Testis (tissue), 2 donors: ENCODE measurements at regions not wholly inside any gene's neighbourhood (a gene's known extent, or its start where the extent isn't known, plus 50 kb on each side); places are given as distances from the start of the nearest gene placed in this dataset.

Experiments
- DNase-seq: peaks from one replicate; pipeline ENCODE4 v3.0.0-alpha.2; 2019
- H3K27ac ChIP-seq, 2 donors: fragments of 200-600 bp; sonication (generic); one replicate each; pipeline ENCODE4 v1.5.1; 2019
- H3K27me3 ChIP-seq: fragments of 200-600 bp; sonication (generic); one replicate; pipeline ENCODE4 v1.5.1; 2019
- H3K36me3 ChIP-seq: fragments of 200-600 bp; sonication (generic); one replicate; pipeline ENCODE4 v1.5.1; 2017; ENCODE audit warnings: low read depth; ENCODE audit errors: missing control alignments
- H3K4me1 ChIP-seq: fragments of 200-600 bp; sonication (generic); one replicate; pipeline ENCODE4 v1.5.1; 2019
- H3K4me3 ChIP-seq, 2 donors: fragments of 200-600 bp; sonication (generic); one replicate each; pipeline ENCODE4 v1.5.1; 2017 to 2019
- H3K9me3 ChIP-seq: fragments of 200-600 bp; sonication (generic); one replicate; pipeline ENCODE4 v1.5.1; 2017
- POLR2A ChIP-seq: fragments of 450-650 bp; IDR thresholded peaks from one replicate; pipeline ENCODE4 v1.6.1; 2017; ENCODE audit warnings: antibody characterized with exemption, mild to moderate bottlenecking, moderate library complexity
- WGBS, 2 donors: methylation state at CpG; one replicate each; pipeline ENCODE4 v1.1.5; 2018; 5-methylcytosine and 5-hydroxymethylcytosine counted together
- intact Hi-C: fragments of 100-400 bp; cut with DNase I; formaldehyde crosslinking; loops from one replicate; pipeline ENCODE4 v1.15.1; 2023; ENCODE audit warnings: low total_unique reads
- TF ChIP-seq, protein P1 (sequence below), 3 experiments: fragments of 450-650 bp in 2 of 3; fragments of 200-600 bp in 1 of 3; sonication (generic) in 1 of 3; IDR thresholded peaks; one replicate each; pipeline ENCODE4 v1.5.1; 2016 to 2019; ENCODE audit warnings: antibody characterized with exemption in 3 of 3, mild to moderate bottlenecking in 2 of 3, moderate library complexity in 1 of 3

DNA sequence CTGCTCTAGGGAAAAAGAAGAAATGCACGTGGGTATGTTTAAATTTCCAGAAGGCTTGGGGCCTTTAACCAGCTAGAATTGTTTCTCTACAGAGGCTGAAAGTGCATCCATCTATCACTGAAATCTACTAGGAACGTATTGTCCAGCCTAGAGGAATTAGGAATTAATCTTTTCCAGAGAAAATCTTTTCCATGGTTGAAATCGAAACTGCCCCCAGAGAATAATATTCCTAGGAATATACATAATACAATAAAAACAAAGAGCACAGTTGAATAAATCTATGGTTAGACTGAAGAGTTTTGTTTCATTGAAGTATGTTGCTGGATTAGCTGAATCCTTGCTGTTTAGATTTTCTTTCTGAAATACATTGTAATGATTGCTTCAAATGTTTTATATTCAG, 378.5 kb downstream of the PLK2 start:
- intact Hi-C loops: no loop called here
- Histone ChIP-seq H3K36me3 (no peaks in the 10 kb centered on the region), H3K9me3 (no peaks in the 10 kb centered on the region), H3K27me3 (no peaks in the 10 kb centered on the region), H3K27ac (no peak overlapping the region), H3K4me3 (no peak overlapping the region), H3K4me1 (no peaks in the 10 kb centered on the region)
- WGBS, 2 donors: 55 to 65% methylated on average over 3 of the region's 3 CpGs
- TF ChIP-seq, protein P1, sequence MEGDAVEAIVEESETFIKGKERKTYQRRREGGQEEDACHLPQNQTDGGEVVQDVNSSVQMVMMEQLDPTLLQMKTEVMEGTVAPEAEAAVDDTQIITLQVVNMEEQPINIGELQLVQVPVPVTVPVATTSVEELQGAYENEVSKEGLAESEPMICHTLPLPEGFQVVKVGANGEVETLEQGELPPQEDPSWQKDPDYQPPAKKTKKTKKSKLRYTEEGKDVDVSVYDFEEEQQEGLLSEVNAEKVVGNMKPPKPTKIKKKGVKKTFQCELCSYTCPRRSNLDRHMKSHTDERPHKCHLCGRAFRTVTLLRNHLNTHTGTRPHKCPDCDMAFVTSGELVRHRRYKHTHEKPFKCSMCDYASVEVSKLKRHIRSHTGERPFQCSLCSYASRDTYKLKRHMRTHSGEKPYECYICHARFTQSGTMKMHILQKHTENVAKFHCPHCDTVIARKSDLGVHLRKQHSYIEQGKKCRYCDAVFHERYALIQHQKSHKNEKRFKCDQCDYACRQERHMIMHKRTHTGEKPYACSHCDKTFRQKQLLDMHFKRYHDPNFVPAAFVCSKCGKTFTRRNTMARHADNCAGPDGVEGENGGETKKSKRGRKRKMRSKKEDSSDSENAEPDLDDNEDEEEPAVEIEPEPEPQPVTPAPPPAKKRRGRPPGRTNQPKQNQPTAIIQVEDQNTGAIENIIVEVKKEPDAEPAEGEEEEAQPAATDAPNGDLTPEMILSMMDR (IDR thresholded peaks at IDR 0.05): no peak
- TF ChIP-seq POLR2A: no peak
- no peak for DNase-seq

DNA sequence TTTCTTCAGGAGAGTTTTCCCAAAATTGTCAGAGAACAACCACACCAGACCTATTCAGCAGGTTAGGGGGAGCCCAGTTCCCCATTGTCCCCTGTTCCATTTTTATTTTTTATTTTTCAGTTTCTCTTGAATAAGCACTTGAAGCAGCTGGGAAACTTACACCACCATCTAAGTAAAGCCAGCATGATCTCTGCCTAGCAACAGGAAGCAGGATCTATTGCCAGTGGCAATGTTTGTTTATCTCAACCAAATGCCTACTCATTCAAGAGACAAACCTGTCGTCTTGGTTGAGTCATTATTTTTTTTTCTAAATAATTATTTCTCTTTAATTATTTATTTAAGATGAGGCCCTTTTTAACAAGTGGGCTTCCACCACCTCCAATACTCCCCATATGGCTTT, 379.3 kb downstream of the PLK2 start:
- Histone ChIP-seq H3K27me3 (no peaks in the 10 kb centered on the region), H3K4me1 (no peaks in the 10 kb centered on the region)

DNA sequence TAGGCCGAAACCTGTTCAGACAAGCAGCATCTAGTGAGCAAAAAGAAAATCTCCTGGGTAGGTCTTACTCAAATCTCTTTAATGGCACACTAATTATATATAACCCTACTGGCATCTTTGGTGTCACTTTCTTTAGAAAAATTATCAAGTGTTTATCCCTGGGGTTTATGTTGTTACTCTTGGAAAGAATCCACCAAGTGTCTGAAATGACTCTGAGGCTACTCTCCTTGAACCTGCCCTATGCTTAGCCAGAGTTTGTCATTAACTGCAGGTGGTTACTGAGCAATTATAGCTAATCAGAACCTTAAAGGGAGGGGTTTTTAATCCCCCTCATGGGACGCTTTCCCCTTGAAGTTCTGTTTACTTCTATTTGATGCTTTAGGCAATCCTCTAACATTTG, 381.9 kb downstream of the PLK2 start:
- Histone ChIP-seq H3K27me3 (no peaks in the 10 kb centered on the region), H3K4me1 (no peaks in the 10 kb centered on the region), H3K27ac (no peak overlapping the region), H3K9me3 (no peaks in the 10 kb centered on the region), H3K36me3 (no peaks in the 10 kb centered on the region), H3K4me3 (no peak overlapping the region)
- TF ChIP-seq, protein P1 (IDR thresholded peaks at IDR 0.05): no peak
- TF ChIP-seq POLR2A: no peak
- intact Hi-C loops: no loop called here
- 63 to 67% methylated on average over 2 of the region's 2 CpGs for WGBS, 2 donors
- no peak for DNase-seq

More for the DNA sequence above, 379.3 kb downstream of the PLK2 start:
- WGBS, 2 donors: 44 to 78% methylated on average over 1 of the region's 1 CpG
- H3K4me3 ChIP-seq: no peak overlapping the region
- no peak overlapping the region for H3K27ac ChIP-seq
- no peaks in the 10 kb centered on the region for H3K36me3 ChIP-seq
- intact Hi-C loops: no loop called here
- H3K9me3 ChIP-seq: no peaks in the 10 kb centered on the region
- no peak for DNase-seq
- TF ChIP-seq, protein P1 (IDR thresholded peaks at IDR 0.05): no peak
- TF ChIP-seq POLR2A: no peak

DNA sequence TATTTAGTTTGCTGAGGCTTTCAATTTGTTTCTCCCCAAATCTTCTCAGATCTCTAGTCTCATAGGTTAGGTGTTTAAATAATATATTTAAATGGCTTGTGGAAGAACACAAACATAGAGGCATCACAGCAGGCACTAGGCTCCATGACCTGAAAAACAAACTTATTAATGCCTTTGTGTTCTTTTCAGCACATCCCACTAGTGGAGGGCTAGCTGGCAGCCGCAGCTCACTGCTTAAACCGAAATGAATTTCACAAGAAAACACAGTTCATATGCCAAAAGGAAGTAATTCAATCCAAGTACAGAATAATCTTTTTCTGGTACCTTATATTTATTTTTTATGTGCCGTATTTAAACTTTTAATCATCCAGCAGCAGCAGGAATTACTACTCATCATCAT, 382.5 kb downstream of the PLK2 start:
- no peaks in the 10 kb centered on the region for H3K36me3 ChIP-seq
- H3K4me3 ChIP-seq: no peak overlapping the region
- no peaks in the 10 kb centered on the region for H3K9me3 ChIP-seq
- no peaks in the 10 kb centered on the region for H3K27me3 ChIP-seq
- DNase-seq: no peak
- TF ChIP-seq POLR2A: no peak
- TF ChIP-seq, protein P1 (IDR thresholded peaks at IDR 0.05): no peak
- H3K4me1 ChIP-seq: no peaks in the 10 kb centered on the region
- 41 to 52% methylated on average over 3 of the region's 3 CpGs for WGBS, 2 donors
- H3K27ac ChIP-seq: no peak overlapping the region
- intact Hi-C loops: no loop called here

DNA sequence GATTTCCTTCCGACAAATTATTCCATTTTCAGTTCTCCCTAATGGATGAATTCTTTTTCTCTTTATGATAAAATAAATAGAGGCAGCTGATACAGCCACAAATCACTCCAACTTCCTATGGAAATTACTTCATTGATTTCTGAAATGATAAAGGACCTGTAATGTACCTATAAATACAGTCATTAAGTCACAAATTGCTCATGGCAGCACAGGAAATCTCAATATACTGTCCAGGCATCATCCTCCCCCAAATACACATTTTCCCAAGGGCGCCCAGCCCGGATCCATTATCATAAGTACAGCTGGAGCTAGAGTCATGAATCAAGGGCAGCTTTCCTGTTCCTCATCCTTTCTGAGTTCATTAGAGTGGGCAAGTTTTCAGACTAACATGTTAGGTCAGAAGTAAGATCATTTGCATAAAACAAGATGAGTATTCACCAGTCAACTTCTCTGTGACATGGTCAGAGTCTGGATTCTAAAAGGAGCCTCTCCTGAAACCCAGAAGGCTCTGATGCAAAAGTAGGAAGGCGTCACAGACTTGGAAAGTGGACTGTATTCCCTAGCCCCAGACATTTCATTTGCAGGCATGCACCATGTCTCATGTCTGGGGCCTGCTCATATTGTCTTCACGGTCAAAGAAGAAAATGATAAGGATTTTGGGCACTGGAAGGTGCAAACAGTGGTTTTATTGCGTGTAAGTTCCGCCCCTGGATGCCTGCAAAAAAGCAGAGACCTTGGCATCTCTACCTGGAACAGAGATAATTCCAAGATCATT, 383.2 kb downstream of the PLK2 start:
- intact Hi-C loops: no loop called here
- H3K27ac ChIP-seq: no peak overlapping the region
- 78 to 83% methylated on average over 7 of the region's 7 CpGs for WGBS, 2 donors
- no peak for DNase-seq
- no peaks in the 10 kb centered on the region for H3K27me3 ChIP-seq
- no peaks in the 10 kb centered on the region for H3K9me3 ChIP-seq
- no peaks in the 10 kb centered on the region for H3K36me3 ChIP-seq
- TF ChIP-seq, protein P1 (IDR thresholded peaks at IDR 0.05): no peak
- TF ChIP-seq POLR2A: no peak
- H3K4me3 ChIP-seq: no peak overlapping the region
- no peaks in the 10 kb centered on the region for H3K4me1 ChIP-seq
